ENCODE measurements at regions not wholly inside any gene's neighbourhood (a gene's known extent, or its start where the extent isn't known, plus 50 kb on each side); places are given as distances from the start of the nearest gene placed in this dataset.

DNA sequence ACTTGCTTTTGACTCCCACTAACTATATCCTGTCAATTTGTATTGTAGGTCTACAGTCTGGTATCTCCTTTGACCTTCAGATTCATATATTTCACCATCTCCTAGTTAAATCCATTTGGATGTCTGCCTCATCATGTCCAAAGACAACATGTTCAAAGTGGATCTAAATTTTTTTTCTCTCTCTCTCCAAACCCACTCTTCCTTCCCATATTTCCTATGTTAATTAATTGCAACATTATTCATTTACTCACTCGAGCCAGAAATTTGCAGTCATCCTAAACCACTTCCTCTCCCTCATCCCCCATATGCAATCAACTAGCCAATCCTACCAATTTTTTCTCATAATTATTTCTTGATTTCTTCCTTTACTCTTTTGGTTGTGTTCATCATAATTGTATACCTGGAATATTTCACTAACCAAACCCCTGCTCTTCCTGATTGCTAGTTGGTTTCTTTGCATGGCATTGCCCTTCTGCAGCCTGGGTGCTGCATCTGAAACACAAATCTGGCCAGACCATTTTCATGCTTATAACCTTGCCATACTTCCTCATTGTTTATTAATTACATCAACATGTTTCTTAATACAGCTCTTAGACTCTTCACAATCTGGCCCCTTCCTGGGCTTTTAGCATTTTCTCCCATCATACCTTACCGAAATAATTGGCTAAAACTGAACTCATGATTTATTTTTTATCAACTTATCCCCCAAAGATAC lies 442.2 kb downstream of the ADAMTS20 start:
- in situ Hi-C loops (cut with HindIII; ENCODE audit: low pct_ligation_motif_present, low pct_unique_long_range_greater_than_20kb, low sequenced_read_pairs) = no loop called here
- DNase-seq = no peak

DNA sequence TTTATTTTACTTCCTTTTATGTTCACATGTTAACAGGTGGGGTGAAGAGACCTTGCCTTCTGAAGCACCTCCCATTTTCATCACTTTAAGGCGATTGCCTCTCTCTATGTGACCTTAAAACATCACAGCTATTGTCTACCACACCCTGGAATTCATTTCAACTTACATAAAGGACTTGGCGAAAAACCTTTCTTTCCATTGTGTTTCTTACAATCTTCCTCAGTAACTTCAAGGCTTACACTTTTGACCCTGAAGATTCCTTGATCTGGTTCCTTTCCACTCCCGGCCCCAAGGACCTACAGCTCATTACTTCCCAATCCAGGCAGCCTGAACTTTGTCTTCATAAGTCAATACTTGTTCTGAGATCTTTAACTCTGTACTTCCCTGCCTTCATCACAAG lies 443.3 kb downstream of the ADAMTS20 start:
- in situ Hi-C loops (cut with HindIII; ENCODE audit: low pct_ligation_motif_present, low pct_unique_long_range_greater_than_20kb, low sequenced_read_pairs) = no loop called here
- no peak for DNase-seq

DNA sequence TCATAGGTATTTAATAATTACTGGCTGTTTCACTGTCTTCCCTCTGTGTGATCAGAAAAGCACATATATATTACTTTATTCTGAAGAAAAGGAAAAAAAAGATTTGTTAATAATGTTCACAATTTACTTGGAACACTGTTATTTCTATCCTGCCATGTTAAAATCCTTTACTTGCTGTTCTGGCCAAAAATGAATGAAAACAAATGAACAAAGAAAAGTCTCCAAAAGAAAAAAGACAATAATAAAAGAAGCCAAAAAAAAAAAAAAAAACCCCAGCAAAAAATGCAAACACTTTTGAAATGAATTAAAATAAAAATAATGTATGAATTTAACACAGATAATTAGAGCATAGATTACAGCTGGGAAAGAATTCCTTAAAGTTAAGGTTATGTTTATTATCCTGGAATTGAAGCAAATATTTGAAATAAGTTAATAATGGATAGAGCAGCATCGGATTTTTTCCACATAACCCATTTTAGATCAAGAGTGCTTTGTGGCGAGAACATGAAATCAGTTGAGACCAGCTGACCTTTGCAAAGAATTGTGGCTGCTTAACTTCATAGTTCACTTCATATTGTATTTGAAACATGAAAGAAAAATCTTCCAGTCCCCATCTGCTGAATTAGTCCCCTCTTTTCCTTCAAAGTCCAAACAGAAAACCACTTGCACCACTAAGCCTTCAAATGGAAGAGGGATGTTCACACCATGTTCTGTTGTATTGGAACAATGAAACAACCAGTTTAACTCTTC lies 444.8 kb downstream of the ADAMTS20 start:
- in situ Hi-C loops (cut with HindIII; ENCODE audit: low pct_ligation_motif_present, low pct_unique_long_range_greater_than_20kb, low sequenced_read_pairs) = no loop called here

DNA sequence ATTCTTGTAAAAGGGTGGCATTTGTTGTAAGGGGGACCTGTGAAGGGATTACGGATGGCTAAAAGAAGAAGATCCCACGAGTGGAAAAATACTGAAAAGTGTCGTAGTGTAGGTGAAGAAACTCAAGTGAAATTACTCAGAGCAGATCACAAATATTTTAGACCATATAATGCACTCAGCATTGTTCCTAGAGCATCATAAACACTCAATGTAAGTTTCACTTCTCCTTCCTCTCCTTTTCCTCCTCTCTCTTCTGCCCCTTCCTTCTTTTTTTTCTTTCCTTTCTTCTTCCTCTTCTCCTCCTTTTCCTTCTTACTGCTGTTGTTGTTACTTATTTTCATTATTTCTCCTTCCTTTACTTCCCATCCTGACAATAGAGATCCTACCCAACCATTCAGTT lies 445.6 kb downstream of the ADAMTS20 start:
- DNase-seq = no peak
- in situ Hi-C loops (cut with HindIII; ENCODE audit: low pct_ligation_motif_present, low pct_unique_long_range_greater_than_20kb, low sequenced_read_pairs) = no loop called here

More for the DNA sequence above, 444.8 kb downstream of the ADAMTS20 start:
- DNase-seq = no peak

DNA sequence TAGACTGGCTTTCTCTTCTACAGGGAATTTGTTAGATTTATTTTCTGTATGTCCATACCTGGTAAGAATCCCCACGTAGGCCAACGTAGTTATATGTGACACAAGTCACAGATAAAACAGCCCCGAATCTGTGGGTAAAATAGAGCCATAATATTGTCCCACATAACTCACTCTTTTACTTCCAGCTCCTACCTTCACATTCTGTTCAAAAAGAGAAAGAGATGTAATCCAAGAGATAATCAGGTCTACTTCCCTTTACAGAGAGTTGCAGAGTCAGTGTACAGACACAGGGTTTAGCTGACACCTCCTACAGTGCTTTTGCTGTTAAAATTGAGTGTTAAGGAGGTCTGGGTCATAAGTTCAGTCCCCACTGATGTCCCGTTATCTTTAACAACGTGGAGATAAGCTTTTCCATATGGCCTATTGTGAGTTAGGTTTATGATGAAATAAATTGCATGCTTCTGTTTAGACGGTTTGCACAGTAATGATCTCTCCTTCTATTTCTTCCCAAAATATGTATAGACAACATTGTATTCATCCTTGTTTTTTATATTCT lies 446.5 kb downstream of the ADAMTS20 start:
- no peak for DNase-seq
- in situ Hi-C loops (cut with HindIII; ENCODE audit: low pct_ligation_motif_present, low pct_unique_long_range_greater_than_20kb, low sequenced_read_pairs) = no loop called here

DNA sequence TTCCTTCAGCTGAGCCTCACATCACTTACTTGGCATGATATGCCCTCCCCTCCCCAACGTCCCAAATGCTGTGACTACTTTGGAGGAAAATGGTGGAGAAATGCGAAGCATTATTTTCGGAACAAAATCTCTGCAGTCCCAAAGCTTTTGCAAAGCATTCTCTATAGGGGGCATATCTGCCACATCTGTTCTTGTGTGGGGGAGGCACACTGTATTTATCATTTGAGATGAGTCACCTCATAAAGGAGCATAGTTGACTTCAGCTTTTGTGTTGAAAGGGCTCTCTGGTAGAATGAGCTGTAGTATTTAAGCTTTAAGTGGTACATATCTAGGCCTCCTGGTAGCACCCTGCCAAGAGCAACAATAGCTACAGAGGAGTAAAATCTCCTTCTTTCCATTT lies 447.5 kb downstream of the ADAMTS20 start:
- in situ Hi-C loops (cut with HindIII; ENCODE audit: low pct_ligation_motif_present, low pct_unique_long_range_greater_than_20kb, low sequenced_read_pairs) = no loop called here
- no peak for DNase-seq

DNA sequence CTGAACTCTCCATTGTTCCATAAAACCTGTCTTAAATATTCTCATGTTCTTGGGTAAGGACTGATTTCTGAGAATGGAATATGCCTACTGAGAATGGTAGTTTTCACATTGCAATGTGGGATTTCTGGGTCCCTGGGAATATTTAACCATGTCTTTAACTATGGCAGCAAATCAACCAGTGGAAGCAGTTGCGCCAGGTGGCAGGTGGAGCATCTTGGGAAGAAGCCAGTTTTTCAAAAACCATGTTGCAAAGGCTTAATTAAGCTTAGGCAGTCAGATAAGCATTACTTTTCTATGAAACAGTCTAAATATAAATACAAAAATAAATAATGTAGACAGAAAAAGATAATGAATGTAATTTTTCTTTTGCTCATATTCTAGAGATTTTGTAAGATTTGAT lies 448.1 kb downstream of the ADAMTS20 start:
- DNase-seq = no peak
- in situ Hi-C loops (cut with HindIII; ENCODE audit: low pct_ligation_motif_present, low pct_unique_long_range_greater_than_20kb, low sequenced_read_pairs) = no loop called here

DNA sequence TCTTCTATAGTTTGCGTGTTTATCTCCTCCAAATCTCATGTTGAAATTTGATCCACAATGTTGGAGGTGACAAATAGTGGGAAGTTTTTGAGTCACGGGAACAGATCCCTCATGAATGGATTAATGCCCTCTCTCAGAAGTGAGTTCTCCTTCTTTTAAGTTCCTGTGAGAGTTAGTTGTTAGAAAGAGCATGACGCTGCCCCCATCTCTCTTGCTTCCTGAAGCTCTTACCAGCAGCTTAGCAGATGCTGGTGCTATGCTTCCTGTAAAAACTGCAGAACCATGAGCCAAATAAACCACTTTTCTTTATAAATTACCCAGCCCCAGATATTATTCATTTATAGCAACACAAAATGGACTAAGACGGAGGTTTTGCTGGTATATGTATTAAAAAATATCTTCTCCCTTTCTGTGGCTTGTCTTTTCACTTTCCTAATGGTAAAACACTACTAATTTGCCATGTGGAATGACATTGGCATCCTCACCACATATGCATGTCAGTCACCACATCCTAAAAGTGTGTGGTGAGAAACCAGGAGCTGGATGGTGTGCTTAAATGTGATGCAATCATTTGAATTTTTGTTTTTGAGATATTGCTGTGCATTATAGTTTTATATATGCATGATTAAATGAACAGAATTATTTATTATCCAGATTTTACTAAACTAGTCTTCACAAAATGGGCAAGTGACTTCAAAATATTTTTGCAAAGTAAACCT lies 449.3 kb downstream of the ADAMTS20 start:
- in situ Hi-C loops (cut with HindIII; ENCODE audit: low pct_ligation_motif_present, low pct_unique_long_range_greater_than_20kb, low sequenced_read_pairs) = no loop called here
- no peak for DNase-seq

DNA sequence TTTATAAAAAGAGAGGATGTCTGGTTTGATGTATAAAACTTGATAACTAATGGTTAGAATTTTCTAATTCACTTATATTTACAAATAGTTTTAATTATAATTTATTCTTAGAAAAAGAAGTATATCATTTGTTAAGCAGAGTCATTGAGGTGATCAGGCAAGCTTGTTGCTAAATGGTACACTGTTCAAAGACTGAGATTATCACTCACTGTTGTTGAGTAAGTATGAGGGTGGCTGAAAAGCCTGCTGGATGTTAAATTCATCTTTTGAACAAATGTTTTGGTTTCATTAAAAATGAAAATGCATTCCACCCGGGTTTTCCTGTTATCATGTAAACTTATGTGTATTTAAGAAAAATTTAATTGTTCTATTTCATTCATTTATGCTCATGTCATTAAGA lies 451.8 kb downstream of the ADAMTS20 start:
- in situ Hi-C loops (cut with HindIII; ENCODE audit: low pct_ligation_motif_present, low pct_unique_long_range_greater_than_20kb, low sequenced_read_pairs) = no loop called here
- no peak for DNase-seq

DNA sequence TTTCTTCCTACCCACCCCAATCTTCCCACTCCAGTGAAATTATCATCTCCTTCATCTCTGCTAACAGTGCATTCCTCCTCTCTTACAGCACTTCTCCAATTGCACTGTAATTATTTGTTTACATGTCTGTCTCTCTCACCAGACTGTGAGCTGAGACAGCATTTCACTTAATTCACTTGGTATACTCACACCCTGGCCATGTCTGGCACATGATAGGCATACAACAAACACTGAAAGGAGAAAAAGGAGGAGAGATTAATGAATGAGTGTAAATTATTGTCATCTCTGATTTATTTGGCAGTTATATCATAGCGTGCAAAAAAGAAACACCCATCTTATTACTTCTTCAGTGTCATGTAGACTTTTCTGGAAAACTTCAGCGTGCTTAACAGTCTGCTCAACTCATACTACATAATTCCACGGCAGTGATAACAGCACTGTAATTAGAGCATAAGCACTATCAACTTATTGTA lies 452.3 kb downstream of the ADAMTS20 start:
- in situ Hi-C loops (cut with HindIII; ENCODE audit: low pct_ligation_motif_present, low pct_unique_long_range_greater_than_20kb, low sequenced_read_pairs) = no loop called here
- DNase-seq = no peak

DNA sequence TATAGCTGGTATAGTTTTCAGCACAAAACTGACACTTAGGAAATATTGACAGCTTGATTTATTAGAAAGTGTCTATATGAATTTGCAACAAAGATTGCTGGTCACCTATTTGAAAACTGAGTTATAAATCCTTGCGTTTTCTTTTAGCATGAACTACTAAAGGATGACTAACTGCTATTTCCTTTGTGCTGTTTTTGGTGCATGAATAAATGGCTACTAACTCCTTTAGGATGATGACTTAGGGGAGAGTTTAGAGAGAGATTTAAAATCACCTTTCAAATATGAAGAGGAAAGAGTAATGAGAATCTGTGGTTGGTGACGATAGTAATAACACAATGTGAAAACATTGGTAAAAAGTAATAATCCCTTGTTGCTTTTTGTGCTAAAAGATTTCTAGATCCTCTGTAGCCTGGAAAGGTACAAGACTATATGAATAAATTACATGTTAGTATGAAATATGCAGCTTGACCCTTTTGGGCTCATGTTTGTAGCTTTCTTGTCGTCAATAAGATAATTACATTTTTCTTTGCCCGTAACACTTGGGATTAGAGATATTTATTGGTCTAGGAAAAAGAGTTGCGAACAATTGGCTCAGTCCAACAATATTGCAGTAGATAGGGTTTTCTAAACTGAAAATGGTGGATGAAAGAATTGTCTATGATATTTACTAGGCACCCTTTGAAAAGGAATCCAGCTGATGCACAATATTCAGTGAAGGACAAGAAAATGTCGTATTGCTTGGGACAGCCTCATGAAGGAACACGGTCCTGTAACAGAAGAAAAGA lies 453.0 kb downstream of the ADAMTS20 start:
- in situ Hi-C loops (cut with HindIII; ENCODE audit: low pct_ligation_motif_present, low pct_unique_long_range_greater_than_20kb, low sequenced_read_pairs) = no loop called here
- DNase-seq = no peak

DNA sequence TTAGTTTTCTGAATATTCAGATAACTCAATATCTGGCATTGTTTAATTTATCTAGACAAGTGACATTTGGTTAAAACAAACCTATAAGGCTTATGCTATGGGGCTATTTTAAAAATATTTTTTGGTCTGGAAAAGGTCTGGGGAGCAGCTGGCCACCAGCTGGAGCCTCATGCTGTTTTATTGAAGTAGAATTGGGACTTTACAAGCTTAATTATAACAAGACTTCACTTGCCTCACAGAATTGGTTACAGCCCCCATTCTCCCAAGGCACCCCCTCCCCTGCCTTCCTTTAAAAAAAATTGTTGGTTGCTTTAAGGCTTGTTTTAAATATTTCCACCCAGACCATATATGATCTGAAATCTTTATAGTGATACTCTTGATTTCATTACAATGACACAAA lies 453.9 kb downstream of the ADAMTS20 start:
- DNase-seq = no peak
- in situ Hi-C loops (cut with HindIII; ENCODE audit: low pct_ligation_motif_present, low pct_unique_long_range_greater_than_20kb, low sequenced_read_pairs) = no loop called here

DNA sequence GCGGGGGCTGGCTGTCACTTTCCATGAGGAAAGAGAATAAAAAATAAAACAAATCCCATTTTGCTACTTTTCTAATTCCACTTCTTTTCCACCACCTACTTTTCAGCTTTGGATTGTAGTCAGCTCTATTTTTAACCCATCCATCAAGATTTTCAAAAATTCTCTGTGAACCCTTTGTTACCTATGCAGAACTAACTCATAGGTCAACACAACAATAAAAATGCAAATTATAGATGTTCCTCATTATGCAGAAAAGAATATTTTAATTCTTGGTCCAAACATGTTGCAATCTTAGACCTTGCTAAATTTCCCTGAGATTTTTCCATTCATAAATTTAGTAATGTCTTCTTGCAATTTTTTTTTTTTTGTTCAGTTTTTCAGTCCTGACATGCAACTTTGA lies 454.5 kb downstream of the ADAMTS20 start:
- in situ Hi-C loops (cut with HindIII; ENCODE audit: low pct_ligation_motif_present, low pct_unique_long_range_greater_than_20kb, low sequenced_read_pairs) = no loop called here
- no peak for DNase-seq

DNA sequence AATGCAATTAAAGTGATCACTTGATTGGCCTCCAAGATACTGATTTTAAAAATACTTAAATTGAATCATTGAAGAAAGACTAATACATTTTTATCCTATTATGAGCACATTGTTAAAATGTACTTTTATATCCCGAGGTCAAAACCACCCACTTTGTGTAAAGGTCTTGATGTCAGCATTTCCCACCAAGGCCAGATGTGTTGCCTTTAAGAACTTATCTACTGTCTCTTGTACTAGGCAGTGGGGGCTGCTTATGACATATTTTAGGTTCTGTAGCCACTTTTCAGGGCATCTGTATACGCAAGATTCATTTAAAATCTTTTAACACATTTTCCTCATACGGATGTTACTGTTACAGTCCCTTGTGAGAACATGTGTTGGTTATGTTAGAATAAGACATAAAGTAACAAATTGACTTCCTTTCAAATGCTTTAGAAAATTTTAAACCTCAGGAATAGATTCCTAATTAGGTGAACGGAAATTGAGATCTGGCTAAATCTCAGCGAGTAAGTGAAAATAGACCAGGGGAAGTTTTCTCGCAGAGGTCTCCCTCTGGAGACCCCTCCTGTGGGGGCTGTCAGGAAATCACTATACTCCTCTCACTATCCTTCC lies 456.2 kb downstream of the ADAMTS20 start:
- DNase-seq = no peak
- in situ Hi-C loops (cut with HindIII; ENCODE audit: low pct_ligation_motif_present, low pct_unique_long_range_greater_than_20kb, low sequenced_read_pairs) = no loop called here

DNA sequence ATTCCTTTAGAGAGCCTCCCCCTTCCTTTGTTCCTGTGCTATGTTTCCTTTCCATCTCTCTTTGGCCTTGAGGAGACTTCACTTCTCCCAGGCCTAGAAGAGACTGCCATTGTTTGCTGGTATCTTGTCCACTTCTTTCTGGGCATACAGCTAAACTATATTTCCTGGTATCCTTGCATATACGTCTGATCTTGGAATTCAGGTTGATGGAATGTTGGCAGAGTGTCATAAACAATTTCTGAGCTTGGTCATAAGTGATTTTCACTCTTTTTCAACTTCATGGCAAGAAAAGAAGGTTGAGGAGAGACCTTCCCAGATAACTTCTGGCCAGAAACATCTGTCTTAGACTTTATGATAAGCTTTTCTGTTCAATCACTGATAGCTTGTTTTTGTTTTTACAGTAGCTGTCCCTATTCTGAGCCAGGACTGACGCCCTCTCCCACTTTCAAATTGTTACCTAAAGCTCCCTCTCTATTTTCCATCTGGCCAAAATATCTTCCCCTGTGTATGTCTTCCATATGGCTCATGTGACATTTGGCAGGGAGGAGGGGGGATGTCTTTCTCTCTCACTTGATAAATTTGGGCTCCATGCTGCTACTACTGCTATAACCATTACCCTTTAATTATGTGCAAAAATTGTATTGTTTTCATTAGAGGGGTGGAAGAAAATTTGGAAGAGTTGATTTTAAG lies 457.0 kb downstream of the ADAMTS20 start:
- no peak for DNase-seq

DNA sequence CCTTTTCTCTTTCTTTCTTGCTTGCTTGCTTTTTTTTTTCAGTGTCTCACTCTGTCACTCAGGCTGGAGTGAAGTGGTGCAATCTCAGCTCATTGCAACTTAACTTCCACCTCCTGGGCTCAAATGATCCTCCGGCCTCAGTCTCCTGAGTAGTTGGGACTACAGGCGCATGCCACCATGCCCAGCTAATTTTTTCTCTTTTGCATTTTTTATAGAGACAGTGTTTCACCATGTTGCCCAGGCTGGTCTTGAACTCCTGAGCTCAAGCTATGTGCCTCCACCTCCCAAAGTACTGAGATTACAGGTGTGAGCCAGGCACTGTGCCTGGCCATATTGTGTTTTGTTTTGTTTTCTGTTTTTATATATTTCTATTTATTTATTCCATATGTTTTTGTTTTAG lies 461.0 kb downstream of the ADAMTS20 start:
- in situ Hi-C loops (cut with HindIII; ENCODE audit: low pct_ligation_motif_present, low pct_unique_long_range_greater_than_20kb, low sequenced_read_pairs) = no loop called here
- DNase-seq = no peak

More for the DNA sequence above, 457.0 kb downstream of the ADAMTS20 start:
- in situ Hi-C loops (cut with HindIII; ENCODE audit: low pct_ligation_motif_present, low pct_unique_long_range_greater_than_20kb, low sequenced_read_pairs) = no loop called here

DNA sequence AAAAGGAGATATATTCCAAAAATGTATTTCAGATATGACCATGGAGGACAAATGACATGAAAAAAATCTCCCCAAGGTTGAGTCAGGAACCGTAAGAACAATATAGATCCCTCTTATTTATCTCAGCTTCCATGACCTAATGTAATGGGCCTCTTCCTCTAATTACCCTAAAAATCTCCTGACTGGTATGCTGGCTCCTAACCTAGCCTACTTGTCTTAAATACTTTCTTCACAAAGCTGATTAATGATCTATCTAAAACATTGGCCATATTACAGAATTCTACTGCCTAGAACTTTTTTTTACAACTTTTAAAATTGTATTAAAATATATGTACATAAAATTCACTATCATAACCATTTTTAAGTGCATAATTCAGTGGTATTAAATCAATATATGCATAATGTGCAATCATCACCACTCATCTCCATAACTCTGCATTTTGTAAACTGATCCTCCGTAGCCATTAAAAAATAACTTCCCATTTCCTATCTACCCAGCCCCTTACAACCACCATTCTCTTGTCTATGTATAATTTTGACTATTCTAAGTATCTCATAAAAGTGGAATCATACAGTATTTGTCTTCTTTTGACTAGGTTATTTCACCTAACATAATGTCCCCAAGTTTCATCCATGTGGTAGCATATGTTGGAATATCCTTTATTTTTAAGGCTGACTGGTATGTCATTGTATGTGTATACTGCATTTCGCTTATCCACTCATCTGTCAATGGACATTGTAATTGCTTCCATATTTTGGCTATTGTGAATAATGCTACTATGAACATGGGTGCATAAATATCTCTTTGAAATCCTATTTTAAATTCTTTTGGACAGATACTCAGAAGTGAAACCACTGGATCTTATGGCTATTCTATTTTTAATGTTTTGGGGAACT lies 464.6 kb downstream of the ADAMTS20 start:
- DNase-seq = no peak
- in situ Hi-C loops (cut with HindIII; ENCODE audit: low pct_ligation_motif_present, low pct_unique_long_range_greater_than_20kb, low sequenced_read_pairs) = no loop called here
